ENCODE measurements at regions not wholly inside any gene's neighbourhood (a gene's known extent, or its start where the extent isn't known, plus 50 kb on each side); places are given as distances from the start of the nearest gene placed in this dataset.

DNA sequence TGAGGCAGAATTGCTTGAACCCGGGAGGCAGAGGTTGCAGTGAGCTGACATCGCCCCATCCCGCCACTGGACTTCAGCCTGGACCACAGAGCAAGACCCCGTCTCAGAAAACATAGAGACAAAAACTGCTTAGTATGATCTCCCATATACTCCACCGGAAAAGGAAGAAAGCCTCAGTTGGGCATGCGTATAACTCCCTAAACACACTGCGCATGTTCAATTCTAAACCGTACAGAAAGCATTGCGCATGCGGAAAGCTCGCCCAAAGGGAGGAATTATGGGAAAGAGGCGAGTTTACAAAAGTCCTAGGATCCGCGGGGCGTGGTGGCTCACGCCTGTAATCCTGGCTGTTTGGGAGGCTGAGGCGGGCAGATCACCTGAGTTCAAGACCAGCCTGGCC is 312.7 kb upstream of the ERCC4 start:
- no peaks in the 10 kb centered on the region for H4K20me1 ChIP-seq (ENCODE audit: insufficient read depth, low read length)
- TF ChIP-seq, protein P1, sequence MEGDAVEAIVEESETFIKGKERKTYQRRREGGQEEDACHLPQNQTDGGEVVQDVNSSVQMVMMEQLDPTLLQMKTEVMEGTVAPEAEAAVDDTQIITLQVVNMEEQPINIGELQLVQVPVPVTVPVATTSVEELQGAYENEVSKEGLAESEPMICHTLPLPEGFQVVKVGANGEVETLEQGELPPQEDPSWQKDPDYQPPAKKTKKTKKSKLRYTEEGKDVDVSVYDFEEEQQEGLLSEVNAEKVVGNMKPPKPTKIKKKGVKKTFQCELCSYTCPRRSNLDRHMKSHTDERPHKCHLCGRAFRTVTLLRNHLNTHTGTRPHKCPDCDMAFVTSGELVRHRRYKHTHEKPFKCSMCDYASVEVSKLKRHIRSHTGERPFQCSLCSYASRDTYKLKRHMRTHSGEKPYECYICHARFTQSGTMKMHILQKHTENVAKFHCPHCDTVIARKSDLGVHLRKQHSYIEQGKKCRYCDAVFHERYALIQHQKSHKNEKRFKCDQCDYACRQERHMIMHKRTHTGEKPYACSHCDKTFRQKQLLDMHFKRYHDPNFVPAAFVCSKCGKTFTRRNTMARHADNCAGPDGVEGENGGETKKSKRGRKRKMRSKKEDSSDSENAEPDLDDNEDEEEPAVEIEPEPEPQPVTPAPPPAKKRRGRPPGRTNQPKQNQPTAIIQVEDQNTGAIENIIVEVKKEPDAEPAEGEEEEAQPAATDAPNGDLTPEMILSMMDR (IDR thresholded peaks at IDR 0.05; ENCODE audit: borderline replicate concordance, extremely low read depth, low read length, poor library complexity, severe bottlenecking), result no peak
- TF ChIP-seq EZH2 (IDR thresholded peaks at IDR 0.05; ENCODE audit: borderline replicate concordance, low read depth, low read length, severe bottlenecking), result no peak
- DNase-seq, result no peak

DNA sequence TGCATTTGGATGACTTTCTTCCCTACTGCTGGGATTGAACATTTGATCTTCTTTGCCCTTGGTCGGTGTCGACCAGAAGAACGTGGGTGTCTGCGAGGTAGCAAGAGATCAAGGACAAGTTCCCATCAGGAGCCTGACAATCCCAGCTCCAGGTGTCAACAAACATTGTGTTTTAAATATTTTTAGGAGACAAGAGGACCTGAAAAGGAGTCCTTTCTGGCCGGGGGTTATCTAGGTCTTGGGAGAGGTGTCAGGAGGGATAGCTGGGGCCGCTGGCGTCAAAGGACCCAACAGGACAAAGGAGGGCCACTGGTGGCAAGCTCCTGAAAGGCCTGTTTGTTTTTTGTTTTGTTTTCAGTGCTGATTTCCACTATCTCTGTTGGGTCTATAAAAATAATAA is 308.4 kb upstream of the ERCC4 start:
- TF ChIP-seq, protein P1 (IDR thresholded peaks at IDR 0.05; ENCODE audit: borderline replicate concordance, extremely low read depth, low read length, poor library complexity, severe bottlenecking), result no peak
- no peak for TF ChIP-seq EZH2 (IDR thresholded peaks at IDR 0.05; ENCODE audit: borderline replicate concordance, low read depth, low read length, severe bottlenecking)
- Histone ChIP-seq H2AFZ (ENCODE audit: low read depth, low read length) (no peak overlapping the region), H3K27me3 (ENCODE audit: insufficient read depth, low read length, poor library complexity) (no peaks in the 10 kb centered on the region), H3K9ac (ENCODE audit: low read depth, low read length) (no peak overlapping the region), H3K36me3 (ENCODE audit: insufficient read depth, low read length) (no peaks in the 10 kb centered on the region), H3K4me3 (ENCODE audit: low read depth in 1 of 2, low read length in 2 of 2) (no peak overlapping the region), H4K20me1 (ENCODE audit: insufficient read depth, low read length) (no peaks in the 10 kb centered on the region), H3K9me3 (ENCODE audit: insufficient read depth, low read length, severe bottlenecking) (no peaks in the 10 kb centered on the region), H3K4me1 (ENCODE audit: insufficient read depth, low read length) (no peaks in the 10 kb centered on the region), H3K79me2 (ENCODE audit: insufficient read depth, low read length) (no peaks in the 10 kb centered on the region), H3K27ac (ENCODE audit: low read length) (no peak overlapping the region), H3K4me2 (ENCODE audit: insufficient read depth, low read length) (no peak overlapping the region)
- DNase-seq (no peak), ATAC-seq (ENCODE audit: insufficient read depth, low read depth) (no peak)

More for the DNA sequence above, 312.7 kb upstream of the ERCC4 start:
- ATAC-seq (ENCODE audit: insufficient read depth, low read depth), result no peak
- no peaks in the 10 kb centered on the region for H3K27me3 ChIP-seq (ENCODE audit: insufficient read depth, low read length, poor library complexity)
- H3K27ac ChIP-seq (ENCODE audit: low read length), result no peak overlapping the region
- H3K4me3 ChIP-seq (ENCODE audit: low read depth in 1 of 2, low read length in 2 of 2), result no peak overlapping the region
- H3K4me2 ChIP-seq (ENCODE audit: insufficient read depth, low read length), result no peak overlapping the region
- H2AFZ ChIP-seq (ENCODE audit: low read depth, low read length), result no peak overlapping the region
- no peaks in the 10 kb centered on the region for H3K79me2 ChIP-seq (ENCODE audit: insufficient read depth, low read length)
- H3K9me3 ChIP-seq (ENCODE audit: insufficient read depth, low read length, severe bottlenecking), result no peaks in the 10 kb centered on the region
- no peak overlapping the region for H3K9ac ChIP-seq (ENCODE audit: low read depth, low read length)
- H3K36me3 ChIP-seq (ENCODE audit: insufficient read depth, low read length), result no peaks in the 10 kb centered on the region
- no peaks in the 10 kb centered on the region for H3K4me1 ChIP-seq (ENCODE audit: insufficient read depth, low read length)

DNA sequence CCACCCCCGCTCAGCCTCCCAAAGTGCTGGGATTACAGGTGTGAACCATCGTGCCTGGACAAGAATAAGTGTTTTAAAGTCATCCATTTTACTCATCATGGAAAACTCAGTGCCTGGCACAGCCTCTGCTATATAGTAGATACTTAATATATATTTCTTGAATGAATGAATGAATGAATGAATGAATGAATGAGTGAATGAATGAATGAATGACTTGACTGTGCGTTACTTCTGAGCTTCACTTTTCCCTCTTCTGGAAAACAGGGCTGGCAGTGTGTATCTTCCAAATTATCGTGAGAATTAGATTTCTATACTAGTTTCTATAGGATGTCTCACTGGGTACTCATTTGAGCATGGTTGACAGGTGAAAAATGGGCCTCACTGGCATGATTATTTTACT is 307.3 kb upstream of the ERCC4 start:
- Histone ChIP-seq H3K4me2 (ENCODE audit: insufficient read depth, low read length) (no peak overlapping the region), H3K27me3 (ENCODE audit: insufficient read depth, low read length, poor library complexity) (no peaks in the 10 kb centered on the region), H2AFZ (ENCODE audit: low read depth, low read length) (no peak overlapping the region), H3K9me3 (ENCODE audit: insufficient read depth, low read length, severe bottlenecking) (no peaks in the 10 kb centered on the region), H3K79me2 (ENCODE audit: insufficient read depth, low read length) (no peaks in the 10 kb centered on the region), H3K4me3 (ENCODE audit: low read depth in 1 of 2, low read length in 2 of 2) (no peak overlapping the region), H3K27ac (ENCODE audit: low read length) (no peak overlapping the region), H3K4me1 (ENCODE audit: insufficient read depth, low read length) (no peaks in the 10 kb centered on the region), H4K20me1 (ENCODE audit: insufficient read depth, low read length) (no peaks in the 10 kb centered on the region), H3K9ac (ENCODE audit: low read depth, low read length) (no peak overlapping the region), H3K36me3 (ENCODE audit: insufficient read depth, low read length) (no peaks in the 10 kb centered on the region)
- DNase-seq, result no peak
- ATAC-seq (ENCODE audit: insufficient read depth, low read depth), result no peak
- TF ChIP-seq EZH2 (IDR thresholded peaks at IDR 0.05; ENCODE audit: borderline replicate concordance, low read depth, low read length, severe bottlenecking), result no peak
- TF ChIP-seq, protein P1 (IDR thresholded peaks at IDR 0.05; ENCODE audit: borderline replicate concordance, extremely low read depth, low read length, poor library complexity, severe bottlenecking), result no peak

DNA sequence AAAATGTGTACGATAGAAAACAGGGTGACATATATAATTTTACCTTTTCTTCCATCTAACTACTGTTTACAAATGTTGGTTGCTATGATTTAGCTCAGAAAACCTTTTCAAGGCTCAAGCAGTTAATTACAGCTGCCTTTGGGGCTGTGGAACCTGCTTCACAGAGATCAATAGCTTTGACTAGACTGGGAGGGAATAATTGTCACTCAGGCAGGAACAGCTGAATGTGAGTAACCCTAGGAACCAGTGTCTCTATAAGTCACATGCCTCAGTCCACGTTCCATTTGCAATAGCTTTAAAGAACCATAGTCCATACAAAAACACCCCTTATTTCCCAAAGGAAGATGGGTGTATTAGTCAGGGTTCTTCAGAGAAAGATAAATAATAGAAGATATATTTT is 306.8 kb upstream of the ERCC4 start:
- Histone ChIP-seq H3K36me3 (ENCODE audit: insufficient read depth, low read length) (no peaks in the 10 kb centered on the region), H2AFZ (ENCODE audit: low read depth, low read length) (no peak overlapping the region), H4K20me1 (ENCODE audit: insufficient read depth, low read length) (no peaks in the 10 kb centered on the region), H3K4me1 (ENCODE audit: insufficient read depth, low read length) (no peaks in the 10 kb centered on the region), H3K4me3 (ENCODE audit: low read depth in 1 of 2, low read length in 2 of 2) (no peak overlapping the region), H3K79me2 (ENCODE audit: insufficient read depth, low read length) (no peaks in the 10 kb centered on the region), H3K27ac (ENCODE audit: low read length) (no peak overlapping the region), H3K9ac (ENCODE audit: low read depth, low read length) (no peak overlapping the region), H3K4me2 (ENCODE audit: insufficient read depth, low read length) (no peak overlapping the region), H3K9me3 (ENCODE audit: insufficient read depth, low read length, severe bottlenecking) (no peaks in the 10 kb centered on the region), H3K27me3 (ENCODE audit: insufficient read depth, low read length, poor library complexity) (peaks cover 3% of the 10 kb centered on the region)
- ATAC-seq (ENCODE audit: insufficient read depth, low read depth) (no peak), DNase-seq (no peak)
- TF ChIP-seq, protein P1 (IDR thresholded peaks at IDR 0.05; ENCODE audit: borderline replicate concordance, extremely low read depth, low read length, poor library complexity, severe bottlenecking), result no peak
- no peak for TF ChIP-seq EZH2 (IDR thresholded peaks at IDR 0.05; ENCODE audit: borderline replicate concordance, low read depth, low read length, severe bottlenecking)
